ENCODE measurements at regions not wholly inside any gene's neighbourhood (a gene's known extent, or its start where the extent isn't known, plus 50 kb on each side); places are given as distances from the start of the nearest gene placed in this dataset.

DNA sequence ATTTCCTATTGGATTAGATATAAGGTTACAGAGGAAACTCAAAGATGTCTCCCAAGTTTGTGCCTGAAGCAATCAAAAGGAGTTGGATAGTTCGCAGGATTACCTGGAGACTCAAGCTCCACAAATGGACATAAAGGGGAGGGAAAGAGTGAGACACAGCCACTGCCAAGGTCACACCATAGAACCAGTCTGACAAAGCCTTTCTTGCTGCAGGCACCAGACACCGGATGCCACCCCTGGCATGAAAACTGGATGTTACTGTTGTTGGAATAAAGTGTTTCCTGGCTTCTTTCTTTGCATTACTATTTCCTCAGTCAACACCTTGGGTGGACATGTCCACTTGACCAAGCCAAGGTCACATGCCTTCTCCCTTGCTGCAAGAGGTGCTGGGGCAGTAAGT is 70.6 kb downstream of the SNRPE start:
- TF ChIP-seq JUNB (IDR thresholded peaks at IDR 0.05; ENCODE audit: unreplicated experiment) (no peak), EZH2phosphoT487 (IDR thresholded peaks at IDR 0.05; ENCODE audit: unreplicated experiment) (no peak), POLR2AphosphoS5 (IDR thresholded peaks at IDR 0.05; ENCODE audit: low read depth) (no peak), EZH2 (IDR thresholded peaks at IDR 0.05; ENCODE audit: low read depth, unreplicated experiment) (no peak), CREB1 (CRISPR knock-in tag; IDR thresholded peaks at IDR 0.05; ENCODE audit: low read depth) (no peak)
- TF ChIP-seq, protein P1, sequence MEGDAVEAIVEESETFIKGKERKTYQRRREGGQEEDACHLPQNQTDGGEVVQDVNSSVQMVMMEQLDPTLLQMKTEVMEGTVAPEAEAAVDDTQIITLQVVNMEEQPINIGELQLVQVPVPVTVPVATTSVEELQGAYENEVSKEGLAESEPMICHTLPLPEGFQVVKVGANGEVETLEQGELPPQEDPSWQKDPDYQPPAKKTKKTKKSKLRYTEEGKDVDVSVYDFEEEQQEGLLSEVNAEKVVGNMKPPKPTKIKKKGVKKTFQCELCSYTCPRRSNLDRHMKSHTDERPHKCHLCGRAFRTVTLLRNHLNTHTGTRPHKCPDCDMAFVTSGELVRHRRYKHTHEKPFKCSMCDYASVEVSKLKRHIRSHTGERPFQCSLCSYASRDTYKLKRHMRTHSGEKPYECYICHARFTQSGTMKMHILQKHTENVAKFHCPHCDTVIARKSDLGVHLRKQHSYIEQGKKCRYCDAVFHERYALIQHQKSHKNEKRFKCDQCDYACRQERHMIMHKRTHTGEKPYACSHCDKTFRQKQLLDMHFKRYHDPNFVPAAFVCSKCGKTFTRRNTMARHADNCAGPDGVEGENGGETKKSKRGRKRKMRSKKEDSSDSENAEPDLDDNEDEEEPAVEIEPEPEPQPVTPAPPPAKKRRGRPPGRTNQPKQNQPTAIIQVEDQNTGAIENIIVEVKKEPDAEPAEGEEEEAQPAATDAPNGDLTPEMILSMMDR (conservative IDR thresholded peaks at IDR 0.05; ENCODE audit: low read depth in 2 of 2): no peak
- TF ChIP-seq, protein P2, sequence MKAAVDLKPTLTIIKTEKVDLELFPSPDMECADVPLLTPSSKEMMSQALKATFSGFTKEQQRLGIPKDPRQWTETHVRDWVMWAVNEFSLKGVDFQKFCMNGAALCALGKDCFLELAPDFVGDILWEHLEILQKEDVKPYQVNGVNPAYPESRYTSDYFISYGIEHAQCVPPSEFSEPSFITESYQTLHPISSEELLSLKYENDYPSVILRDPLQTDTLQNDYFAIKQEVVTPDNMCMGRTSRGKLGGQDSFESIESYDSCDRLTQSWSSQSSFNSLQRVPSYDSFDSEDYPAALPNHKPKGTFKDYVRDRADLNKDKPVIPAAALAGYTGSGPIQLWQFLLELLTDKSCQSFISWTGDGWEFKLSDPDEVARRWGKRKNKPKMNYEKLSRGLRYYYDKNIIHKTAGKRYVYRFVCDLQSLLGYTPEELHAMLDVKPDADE (IDR thresholded peaks at IDR 0.05): no peak
- TF ChIP-seq, protein P3, sequence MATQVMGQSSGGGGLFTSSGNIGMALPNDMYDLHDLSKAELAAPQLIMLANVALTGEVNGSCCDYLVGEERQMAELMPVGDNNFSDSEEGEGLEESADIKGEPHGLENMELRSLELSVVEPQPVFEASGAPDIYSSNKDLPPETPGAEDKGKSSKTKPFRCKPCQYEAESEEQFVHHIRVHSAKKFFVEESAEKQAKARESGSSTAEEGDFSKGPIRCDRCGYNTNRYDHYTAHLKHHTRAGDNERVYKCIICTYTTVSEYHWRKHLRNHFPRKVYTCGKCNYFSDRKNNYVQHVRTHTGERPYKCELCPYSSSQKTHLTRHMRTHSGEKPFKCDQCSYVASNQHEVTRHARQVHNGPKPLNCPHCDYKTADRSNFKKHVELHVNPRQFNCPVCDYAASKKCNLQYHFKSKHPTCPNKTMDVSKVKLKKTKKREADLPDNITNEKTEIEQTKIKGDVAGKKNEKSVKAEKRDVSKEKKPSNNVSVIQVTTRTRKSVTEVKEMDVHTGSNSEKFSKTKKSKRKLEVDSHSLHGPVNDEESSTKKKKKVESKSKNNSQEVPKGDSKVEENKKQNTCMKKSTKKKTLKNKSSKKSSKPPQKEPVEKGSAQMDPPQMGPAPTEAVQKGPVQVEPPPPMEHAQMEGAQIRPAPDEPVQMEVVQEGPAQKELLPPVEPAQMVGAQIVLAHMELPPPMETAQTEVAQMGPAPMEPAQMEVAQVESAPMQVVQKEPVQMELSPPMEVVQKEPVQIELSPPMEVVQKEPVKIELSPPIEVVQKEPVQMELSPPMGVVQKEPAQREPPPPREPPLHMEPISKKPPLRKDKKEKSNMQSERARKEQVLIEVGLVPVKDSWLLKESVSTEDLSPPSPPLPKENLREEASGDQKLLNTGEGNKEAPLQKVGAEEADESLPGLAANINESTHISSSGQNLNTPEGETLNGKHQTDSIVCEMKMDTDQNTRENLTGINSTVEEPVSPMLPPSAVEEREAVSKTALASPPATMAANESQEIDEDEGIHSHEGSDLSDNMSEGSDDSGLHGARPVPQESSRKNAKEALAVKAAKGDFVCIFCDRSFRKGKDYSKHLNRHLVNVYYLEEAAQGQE (IDR thresholded peaks at IDR 0.05; ENCODE audit: unreplicated experiment): no peak
